Activated effector memory CD4-positive, alpha-beta T cell treated with Interleukin-2 at 50 U/mL for 16 hours (primary cell): ENCODE measurements at regions not wholly inside any gene's neighbourhood (a gene's known extent, or its start where the extent isn't known, plus 50 kb on each side); places are given as distances from the start of the nearest gene placed in this dataset.

Source experiments
- DNase-seq: peaks from one replicate; pipeline ENCODE4 v3.0.0-alpha.2; 2020

DNA sequence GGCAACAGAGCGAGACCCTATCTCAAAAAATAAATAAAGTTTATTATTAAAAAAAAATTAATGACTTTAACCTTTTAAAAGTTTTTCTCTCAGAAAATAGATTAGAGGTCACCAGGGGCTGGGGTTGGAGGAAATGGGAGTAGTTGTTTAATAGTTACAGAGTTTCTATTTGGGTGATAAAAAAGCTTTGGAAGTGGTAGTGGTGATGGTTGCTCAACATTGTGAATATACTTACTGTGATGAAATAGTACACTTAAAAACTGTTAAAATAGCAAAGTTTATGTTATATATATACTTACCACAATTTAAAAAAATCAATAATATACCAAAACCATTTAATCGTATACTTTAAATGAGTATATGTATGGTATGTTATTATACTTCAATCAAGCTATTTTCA, 59.6 kb downstream of the ARL6IP4 start:
- DNase-seq = no peak

DNA sequence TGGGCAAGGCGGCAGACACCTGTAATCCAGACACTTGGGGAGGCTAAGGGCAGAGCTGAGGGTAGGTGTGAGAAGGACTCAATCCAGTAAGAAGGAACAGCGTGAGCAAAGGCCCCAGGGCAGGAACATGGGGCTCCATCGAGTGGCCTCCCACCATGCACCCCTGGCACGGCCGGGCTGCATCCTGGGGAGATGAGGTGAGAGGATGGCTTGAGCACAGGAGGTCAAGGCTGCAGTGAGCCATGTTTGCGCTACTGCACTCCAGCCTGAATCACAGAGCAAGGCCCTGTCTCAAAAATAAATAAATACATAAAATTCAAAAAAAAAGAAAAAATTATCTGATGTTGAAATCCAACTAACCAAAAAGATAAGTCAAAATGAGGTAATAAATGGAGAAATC, 58.5 kb downstream of the ARL6IP4 start:
- DNase-seq = no peak

DNA sequence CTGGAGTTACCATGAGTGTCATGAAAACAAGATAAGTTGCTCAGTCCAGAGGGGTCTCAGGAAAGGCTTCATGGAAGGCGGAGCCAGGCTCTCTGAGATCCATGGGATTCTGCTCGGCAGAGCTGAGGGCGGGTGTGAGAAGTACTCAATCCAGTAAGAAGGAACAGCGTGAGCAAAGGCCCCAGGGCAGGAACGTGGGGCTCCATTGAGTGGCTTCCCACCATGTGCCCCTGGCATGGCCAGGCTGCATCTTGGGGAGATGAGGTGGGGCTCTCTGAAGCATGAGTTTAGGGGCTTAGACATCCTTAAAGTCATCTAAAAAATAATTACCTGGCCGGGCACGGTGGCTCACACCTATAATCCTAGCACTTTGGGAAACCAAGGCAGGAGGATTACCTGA, 58.0 kb downstream of the ARL6IP4 start:
- DNase-seq = no peak

DNA sequence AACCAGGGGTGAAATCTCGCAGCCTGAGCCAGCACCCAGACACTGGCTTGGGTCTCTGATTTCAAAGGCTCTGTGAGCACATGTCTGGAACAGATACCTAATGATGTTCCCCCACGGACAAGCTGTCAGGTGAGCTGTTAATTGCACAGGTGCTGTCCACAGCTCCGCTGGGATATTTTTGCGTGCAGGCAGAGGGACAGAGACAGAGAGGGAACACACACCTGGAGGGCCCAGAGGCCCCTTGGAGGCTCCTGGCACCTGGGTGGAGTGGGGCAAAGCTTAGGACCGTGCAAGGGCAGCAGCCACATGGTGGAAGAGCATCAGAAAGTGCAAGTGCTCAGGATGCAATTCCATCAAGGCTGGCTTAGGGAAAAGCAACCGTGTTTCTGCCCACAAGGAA, 57.3 kb downstream of the ARL6IP4 start:
- no peak for DNase-seq

DNA sequence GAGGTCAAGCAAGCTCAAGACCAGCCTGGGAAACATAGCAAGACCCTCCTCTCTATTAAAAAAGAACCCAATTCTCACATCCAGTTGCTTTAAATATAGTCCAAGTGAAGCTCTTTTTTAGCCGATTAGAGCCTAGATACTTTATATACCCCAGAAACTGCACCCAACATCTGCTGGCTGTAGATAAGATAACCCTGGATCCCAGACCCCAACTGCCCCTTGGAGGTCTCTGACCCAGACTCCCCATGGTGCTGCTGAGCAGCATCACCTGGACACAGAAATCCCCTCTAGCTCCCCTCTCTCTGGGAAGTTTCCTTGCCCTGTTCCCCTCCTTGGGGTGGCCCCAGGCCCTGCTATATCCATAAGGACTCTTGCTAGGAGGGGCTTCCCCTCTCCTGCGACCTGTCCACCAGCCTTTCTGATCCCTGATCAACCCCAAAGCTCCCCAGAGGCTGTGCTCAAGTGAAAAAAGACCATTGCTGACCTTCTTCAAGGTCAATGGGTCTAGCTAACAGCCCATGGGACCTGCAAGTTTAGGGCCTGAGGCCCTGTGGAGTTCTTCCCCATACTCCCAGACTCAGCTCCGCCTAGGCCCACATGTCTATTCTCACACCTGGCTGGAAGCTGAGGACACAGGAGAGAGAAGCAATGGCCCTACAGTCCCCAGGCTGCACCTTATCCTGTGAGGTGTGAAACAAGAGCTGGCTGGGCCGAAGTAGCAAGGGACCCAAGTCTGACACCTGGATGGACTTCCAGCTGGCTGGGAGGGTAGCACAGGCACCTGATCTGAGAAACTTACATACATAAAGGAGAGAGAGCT, 56.2 kb downstream of the ARL6IP4 start:
- no peak for DNase-seq

DNA sequence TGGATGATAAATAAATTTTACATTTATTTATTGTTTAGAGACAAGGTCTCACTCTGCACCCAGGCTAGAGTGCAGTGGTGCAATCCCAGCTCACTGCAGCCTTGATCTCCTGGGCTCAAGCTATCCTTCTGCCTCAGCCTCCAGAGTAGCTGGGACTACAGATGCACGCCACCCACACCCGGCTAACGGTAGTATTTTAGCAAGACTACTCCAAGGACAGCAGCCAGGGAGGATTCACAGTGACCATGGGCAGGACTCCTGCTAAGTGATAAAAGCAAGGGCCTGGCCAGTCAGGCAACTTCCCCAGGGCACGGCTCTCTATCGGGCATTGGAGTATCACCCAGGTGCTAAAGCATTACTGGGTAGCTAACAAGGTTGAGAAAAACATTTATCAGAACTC, 55.4 kb downstream of the ARL6IP4 start:
- DNase-seq = no peak

DNA sequence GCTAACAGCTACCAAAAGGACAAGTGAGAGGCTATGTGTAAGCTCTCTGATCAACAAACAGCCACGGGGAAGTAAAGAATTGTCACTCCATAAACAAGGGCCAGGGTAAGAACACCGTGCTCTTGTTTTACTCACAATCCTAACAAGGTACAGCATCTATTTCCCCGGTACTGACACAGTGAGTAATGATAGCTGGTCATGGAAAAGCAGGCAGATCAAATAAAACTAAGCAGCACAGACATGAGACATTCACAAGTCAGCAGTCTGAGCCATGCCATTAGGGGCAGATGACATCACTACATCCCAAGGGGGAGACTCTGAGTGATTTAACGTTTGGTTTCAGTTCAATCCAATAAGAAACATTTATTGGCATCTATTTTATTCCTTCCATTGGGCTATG, 54.4 kb downstream of the ARL6IP4 start:
- DNase-seq = no peak

DNA sequence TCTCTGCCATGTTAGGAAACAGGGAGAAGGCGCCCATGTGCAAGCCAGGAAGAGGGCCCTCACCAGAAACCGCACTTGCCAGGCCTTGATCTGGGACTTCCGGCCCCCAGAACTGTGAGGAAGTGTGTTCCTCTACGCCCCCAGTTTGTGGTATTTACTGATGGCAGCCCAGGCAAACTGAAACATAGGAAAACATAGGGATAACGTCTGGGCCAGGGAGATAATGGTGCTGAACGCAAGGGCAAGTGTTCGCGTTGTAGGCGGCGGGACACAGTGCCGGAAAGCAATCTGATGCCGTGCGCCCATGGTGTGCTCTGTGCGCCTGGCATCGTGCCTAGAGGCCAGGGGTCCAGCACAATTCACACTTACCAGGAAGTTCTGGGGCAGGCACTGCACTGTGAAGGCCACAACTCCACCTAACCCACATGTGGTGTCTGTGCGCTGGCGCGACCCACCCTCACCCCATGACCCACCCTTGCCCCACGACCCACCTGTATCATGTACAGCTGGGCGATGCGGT, 53.6 kb downstream of the ARL6IP4 start:
- DNase-seq = no peak

DNA sequence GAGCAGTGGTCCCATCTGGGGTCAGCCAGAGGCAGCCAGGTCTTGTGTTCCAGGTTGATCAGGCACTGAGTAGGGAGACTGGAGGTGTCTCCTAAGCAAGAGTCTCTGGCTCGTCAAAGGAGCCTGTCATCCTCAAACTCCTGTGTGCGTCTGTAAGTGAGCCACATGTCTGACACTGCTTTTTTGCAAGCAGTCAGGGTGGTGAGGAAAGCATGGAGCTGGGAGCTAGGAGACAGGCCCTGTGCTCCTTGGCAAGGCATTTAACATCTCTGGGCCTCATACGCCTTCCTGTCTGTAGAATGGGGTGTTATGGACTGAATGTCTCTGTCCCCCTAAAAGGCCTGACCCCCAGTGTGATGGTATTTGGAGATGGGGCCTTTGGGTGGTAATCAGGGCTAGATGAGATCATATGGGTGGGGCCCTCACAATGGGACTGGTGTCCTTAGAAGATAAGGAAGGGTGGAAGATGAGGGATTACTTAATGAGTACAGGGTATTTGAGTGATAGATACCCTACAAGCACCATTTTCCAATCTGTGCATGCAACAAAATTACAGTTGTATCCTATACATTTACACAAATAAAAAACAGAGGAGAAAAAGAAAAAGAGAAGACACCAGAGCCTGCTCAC, 53.0 kb downstream of the ARL6IP4 start:
- DNase-seq = no peak

DNA sequence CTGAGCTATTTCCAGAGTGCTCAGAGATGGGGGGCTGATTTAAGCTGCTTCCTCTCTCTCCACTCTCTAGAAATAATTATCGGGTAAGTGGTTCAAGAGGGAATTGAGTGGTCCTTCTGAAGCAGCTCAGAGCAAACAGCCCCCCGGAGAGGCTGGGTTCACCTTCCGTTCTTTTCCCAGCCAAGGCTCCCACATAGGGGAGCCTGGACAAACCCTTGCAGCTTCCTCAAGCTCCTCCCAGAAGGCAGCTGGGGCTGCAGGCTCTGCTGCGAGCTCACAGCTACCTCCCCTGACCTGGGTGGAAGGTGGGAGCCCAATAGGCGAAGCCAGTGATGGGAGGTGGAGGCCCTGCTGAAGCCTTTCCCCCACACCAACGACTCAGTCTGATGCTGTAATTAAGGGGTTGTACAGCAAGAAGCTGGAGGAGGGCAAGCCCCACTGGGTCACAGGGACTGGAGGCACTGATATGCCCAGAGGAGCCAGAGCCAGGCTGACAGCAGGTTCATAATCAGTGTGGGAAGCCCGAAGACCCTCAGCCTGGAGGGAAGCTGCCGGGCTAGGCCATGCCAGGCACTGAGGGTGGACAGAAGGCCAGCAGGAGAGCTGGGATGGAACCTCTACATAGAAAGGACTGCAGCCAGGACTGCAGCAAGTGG, 52.4 kb downstream of the ARL6IP4 start:
- no peak for DNase-seq
